ENCODE measurements at regions not wholly inside any gene's neighbourhood (a gene's known extent, or its start where the extent isn't known, plus 50 kb on each side); places are given as distances from the start of the nearest gene placed in this dataset.

GRCh38 chr18:51248685-51249084 is 51.2 kb upstream of the MEX3C start:
- Histone ChIP-seq H3K27ac (no peak overlapping the region), H3K4me3 (no peak overlapping the region)
- TF ChIP-seq CTCF (IDR thresholded peaks at IDR 0.05): no peak
- DNase-seq (ENCODE audit: low spot score): no peak

GRCh38 chr18:51250006-51250405 is 52.5 kb upstream of the MEX3C start:
- no peak for TF ChIP-seq CTCF (IDR thresholded peaks at IDR 0.05)
- no peak for DNase-seq (ENCODE audit: low spot score)
- Histone ChIP-seq H3K27ac (no peak overlapping the region), H3K4me3 (no peak overlapping the region)

- H3K4me3 ChIP-seq: no peak overlapping the region
- TF ChIP-seq CTCF (IDR thresholded peaks at IDR 0.05): no peak
- H3K27ac ChIP-seq: no peak overlapping the region
- DNase-seq (ENCODE audit: low spot score): no peak
These were observed 53.1 kb upstream of the MEX3C start for GRCh38 chr18:51250458-51251024.

- DNase-seq (ENCODE audit: low spot score): no peak
- no peak for TF ChIP-seq CTCF (IDR thresholded peaks at IDR 0.05)
- H3K27ac ChIP-seq: no peak overlapping the region
- H3K4me3 ChIP-seq: no peak overlapping the region
These were observed 54.1 kb upstream of the MEX3C start for GRCh38 chr18:51251625-51252024.

GRCh38 chr18:51253476-51253875 is 56.0 kb upstream of the MEX3C start:
- no peak overlapping the region for H3K4me3 ChIP-seq
- no peak for DNase-seq (ENCODE audit: low spot score)
- no peak overlapping the region for H3K27ac ChIP-seq
- TF ChIP-seq CTCF (IDR thresholded peaks at IDR 0.05): no peak

GRCh38 chr18:51255693-51256092 is 58.2 kb upstream of the MEX3C start:
- Histone ChIP-seq H3K4me3 (no peak overlapping the region), H3K27ac (no peak overlapping the region)
- no peak for DNase-seq (ENCODE audit: low spot score)
- TF ChIP-seq CTCF (IDR thresholded peaks at IDR 0.05): no peak

- TF ChIP-seq CTCF (IDR thresholded peaks at IDR 0.05): no peak
- no peak for DNase-seq (ENCODE audit: low spot score)
- H3K27ac ChIP-seq: no peak overlapping the region
- no peak overlapping the region for H3K4me3 ChIP-seq
These were observed 59.7 kb upstream of the MEX3C start for GRCh38 chr18:51257150-51257549.

Measured in coronary artery (tissue), 2 donors.